C4-2B (cell line): ENCODE measurements at regions not wholly inside any gene's neighbourhood (a gene's known extent, or its start where the extent isn't known, plus 50 kb on each side); places are given as distances from the start of the nearest gene placed in this dataset.
"Not testable (repeated sequence)": the region's sequence is repeated elsewhere in the genome, so short reads cannot be mapped to it uniquely, and the experiment has no call there.

Experiments used
- H3K27ac ChIP-seq: fragments of 450-650 bp; 2 replicates; pipeline ENCODE4 v1.5.1; 2017
- ZFX ChIP-seq: fragments of 450-650 bp; IDR thresholded peaks from 2 replicates; pipeline ENCODE4 v1.6.1; 2017
- TF ChIP-seq, protein P1 (sequence below): fragments of 450-650 bp; conservative IDR thresholded peaks from 2 replicates; pipeline ENCODE4 v1.5.1; 2017; ENCODE audit warnings: mild to moderate bottlenecking

DNA sequence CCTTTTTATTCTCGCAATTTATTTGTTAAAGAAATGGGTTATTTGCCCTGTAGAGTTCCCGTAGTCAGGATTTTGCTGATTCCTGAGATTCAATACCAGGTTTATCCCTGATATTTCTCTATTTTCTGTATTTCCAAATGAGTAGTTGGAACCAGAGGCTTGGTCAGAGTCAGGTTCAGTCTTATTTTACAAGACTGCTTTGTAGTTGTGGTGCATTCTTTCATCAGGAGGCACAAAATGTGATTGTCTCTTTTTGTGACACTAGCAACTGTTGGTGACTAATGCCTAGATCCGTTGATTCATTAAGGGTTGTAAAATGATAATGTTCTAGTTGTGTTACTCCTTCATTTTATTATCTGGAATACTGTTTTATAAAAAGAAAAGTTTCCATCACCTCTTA, 95.5 kb upstream of the TPTE start:
- TF ChIP-seq ZFX = no peak
- TF ChIP-seq, protein P1, sequence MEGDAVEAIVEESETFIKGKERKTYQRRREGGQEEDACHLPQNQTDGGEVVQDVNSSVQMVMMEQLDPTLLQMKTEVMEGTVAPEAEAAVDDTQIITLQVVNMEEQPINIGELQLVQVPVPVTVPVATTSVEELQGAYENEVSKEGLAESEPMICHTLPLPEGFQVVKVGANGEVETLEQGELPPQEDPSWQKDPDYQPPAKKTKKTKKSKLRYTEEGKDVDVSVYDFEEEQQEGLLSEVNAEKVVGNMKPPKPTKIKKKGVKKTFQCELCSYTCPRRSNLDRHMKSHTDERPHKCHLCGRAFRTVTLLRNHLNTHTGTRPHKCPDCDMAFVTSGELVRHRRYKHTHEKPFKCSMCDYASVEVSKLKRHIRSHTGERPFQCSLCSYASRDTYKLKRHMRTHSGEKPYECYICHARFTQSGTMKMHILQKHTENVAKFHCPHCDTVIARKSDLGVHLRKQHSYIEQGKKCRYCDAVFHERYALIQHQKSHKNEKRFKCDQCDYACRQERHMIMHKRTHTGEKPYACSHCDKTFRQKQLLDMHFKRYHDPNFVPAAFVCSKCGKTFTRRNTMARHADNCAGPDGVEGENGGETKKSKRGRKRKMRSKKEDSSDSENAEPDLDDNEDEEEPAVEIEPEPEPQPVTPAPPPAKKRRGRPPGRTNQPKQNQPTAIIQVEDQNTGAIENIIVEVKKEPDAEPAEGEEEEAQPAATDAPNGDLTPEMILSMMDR = no peak
- no peak overlapping the region for H3K27ac ChIP-seq

DNA sequence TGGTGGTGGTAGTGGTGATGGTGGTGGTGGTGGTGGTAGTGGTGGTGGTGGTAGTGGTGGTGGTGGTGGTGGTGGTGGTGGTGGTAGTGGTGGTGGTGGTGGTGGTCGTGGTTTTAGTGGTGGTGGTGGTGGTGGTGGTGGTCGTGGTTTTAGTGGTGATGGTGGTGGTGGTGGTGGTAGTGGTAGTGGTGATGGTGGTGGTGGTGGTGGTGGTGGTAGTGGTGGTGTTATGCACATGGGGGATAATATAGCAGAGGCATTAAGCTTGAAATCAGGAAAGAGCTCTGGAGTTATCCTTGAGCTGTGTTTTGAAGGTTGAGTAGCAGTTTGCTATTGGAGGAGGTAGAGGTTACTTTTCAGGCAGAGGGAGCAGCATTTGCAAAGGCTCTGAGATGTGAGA, 94.6 kb upstream of the TPTE start:
- not testable (repeated sequence) for H3K27ac ChIP-seq

DNA sequence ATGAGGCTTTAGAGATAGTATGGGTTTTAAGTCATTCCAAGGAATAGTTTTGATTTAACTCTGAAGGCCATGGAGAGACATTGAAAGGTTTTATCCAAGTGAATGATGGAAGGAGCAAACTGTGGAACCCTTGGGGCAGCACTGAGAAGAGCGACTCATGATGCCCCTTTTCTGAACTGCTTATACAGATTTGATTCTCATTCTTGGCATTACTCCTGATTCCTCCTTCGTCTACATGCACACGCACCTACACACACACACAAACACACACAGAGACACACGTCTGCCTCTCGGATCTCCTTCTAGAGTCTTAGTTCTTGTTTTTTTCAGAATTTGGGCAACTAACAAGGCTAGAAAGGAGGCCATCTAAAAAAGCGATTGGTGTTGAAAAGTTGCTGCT, 94.1 kb upstream of the TPTE start:
- H3K27ac ChIP-seq = not testable (repeated sequence)

DNA sequence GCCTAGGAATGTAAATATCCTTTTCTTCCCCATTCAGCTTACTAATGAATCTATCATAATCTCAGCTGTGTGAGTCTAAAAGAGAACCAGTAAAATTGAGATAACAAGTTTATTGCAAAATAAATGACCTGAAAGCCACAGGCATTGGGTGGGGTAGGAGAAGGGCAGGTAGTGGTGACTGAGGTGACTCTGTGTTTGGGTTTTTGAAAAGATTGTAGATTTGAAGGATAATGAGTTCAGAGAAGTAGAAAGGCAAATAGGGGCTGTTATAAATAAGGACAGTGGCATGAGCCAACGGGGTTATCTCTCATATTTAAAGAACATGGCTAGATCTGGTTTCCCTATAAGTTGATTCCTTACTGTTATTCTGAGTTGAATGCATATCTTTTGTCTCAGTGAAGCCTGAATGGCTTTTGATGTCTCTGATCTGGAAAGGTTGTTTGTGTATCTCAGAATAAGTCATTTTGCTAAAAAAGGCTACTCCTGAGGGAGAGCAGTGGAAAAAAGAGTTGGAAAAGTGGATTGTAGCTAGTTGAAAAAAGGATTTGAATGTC, 92.3 kb upstream of the TPTE start:
- not testable (repeated sequence) for H3K27ac ChIP-seq

DNA sequence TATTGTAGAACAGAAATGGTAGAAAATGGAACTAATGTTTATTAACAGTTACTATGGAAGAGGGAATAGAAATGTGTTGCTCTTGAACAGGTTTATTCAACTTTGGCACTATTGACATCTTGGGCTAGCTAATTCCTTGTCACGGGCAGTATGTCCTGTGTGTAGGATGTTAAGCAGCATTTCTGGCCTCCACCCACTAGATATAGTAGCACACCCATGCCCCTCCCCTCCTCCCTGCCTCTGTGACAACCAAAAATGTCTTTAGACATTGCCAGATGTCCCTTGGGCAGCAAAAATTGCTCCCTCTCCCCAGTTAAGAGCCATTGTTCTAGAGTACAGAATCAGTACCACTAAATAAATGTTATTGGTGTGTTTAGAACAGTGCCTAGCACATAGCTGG, 91.4 kb upstream of the TPTE start:
- H3K27ac ChIP-seq = no peak overlapping the region
- TF ChIP-seq ZFX = no peak

DNA sequence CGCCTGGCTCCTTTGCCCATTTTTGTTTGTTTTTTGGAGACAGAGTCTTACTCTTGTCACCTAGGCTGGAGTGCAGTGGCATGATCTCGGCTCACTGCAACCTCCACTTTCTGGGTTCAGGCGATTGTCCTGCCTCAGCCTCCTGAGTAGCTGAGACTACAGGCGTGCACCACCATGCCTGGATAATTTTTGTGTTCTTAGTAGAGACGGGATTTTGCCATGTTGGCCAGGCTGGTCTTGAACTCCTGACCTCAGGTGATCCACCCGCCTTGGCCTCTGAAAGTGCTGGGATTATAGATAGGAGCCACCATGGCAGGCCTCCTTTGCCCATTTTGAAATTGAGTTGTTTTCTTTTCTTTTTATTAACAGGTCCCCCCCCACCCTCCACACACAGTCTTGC, 89.4 kb upstream of the TPTE start:
- H3K27ac ChIP-seq = not testable (repeated sequence)

DNA sequence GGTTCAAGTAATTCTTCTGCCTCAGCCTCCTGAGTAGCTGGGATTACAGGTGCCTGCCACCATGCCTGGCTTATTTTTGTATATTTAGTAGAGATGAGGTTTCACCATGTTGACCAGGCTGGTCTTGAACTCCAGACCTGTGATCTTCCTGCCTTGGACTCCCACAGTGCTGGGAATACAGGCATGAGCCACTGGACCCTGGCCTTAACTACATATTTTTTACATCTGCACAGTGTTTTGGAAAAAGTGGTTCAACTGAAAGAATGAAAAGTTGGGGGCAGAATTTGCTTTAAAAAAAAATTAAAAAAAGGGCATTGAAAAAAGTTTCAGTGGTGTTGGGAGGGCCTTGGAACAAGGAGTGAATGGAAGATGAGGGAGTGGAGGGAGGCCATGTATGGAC, 88.9 kb upstream of the TPTE start:
- not testable (repeated sequence) for H3K27ac ChIP-seq

DNA sequence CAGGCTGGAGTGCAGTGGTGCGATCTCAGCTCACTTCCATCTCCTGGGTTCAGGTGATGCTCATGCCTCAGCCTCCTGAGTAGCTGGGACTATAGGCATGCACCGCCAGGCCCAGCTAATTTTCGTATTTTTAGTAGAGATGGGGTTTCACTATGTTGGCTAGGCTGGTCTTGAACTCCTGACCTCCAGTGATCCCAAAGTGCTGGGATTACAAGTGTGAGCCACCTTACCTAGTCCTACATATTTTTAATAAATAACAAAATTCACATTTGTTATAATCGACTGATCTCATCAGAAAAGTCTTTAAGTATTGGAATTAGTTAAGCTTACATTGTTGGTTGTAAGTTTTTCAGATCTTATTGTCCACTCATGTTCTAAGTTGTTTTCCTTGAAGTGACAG, 83.4 kb upstream of the TPTE start:
- not testable (repeated sequence) for H3K27ac ChIP-seq

DNA sequence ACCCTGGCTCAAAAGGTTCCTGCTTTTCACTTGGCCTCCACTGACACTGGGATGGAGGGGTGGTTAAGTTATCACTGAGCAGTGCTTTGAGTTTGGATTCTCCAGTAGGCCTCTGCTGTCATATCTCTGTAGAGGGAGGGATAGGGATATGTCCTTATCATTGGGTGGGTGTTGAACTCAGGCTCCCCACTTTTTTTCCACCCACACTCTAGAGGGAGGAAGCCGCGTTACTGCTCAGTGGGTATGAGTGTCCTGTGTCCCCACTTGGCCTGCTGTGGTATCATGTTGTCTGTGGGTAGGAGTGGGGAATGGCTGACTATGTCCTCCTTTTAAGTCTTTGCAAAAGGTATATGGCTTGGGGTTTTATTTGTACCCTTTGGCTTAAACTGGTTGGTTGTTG, 80.7 kb upstream of the TPTE start:
- not testable (repeated sequence) for H3K27ac ChIP-seq

DNA sequence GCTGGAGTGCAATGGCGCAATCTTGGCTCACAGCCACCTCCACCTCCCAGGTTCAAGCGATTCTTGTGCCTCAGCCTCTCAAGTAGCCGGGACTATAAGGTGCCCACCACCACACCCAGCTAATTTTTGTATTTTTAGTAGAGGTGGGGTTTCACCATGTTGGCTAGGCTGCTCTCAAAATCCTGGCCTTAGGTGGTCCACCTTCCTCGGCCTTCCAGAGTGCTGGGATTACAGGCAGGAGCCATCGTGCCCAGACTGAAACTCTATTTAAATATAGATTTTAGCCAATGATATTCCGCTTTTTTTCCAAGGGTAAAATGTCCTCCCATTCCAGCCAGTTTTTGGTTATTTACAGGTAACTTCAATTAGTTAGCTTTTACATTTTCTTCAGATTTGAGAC, 79.4 kb upstream of the TPTE start:
- not testable (repeated sequence) for H3K27ac ChIP-seq

DNA sequence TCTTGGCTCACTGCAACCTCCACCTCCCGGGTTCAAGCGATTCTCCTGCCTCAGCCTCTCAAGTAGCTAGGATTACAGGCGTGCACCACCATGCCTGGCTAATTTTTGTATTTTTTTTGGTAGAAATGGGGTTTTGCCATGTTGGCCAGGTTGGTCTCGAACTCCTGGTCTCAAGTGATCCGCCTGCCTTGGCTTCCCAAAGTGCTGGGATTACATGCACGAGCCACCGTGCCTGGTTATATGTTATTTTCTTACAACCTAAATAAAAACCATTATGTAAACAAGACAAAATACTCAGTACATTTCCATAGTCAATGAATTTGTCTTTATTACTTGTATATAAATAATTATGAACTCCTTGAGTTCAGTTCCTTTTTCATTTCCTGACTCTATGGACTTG, 75.7 kb upstream of the TPTE start:
- H3K27ac ChIP-seq = not testable (repeated sequence)

DNA sequence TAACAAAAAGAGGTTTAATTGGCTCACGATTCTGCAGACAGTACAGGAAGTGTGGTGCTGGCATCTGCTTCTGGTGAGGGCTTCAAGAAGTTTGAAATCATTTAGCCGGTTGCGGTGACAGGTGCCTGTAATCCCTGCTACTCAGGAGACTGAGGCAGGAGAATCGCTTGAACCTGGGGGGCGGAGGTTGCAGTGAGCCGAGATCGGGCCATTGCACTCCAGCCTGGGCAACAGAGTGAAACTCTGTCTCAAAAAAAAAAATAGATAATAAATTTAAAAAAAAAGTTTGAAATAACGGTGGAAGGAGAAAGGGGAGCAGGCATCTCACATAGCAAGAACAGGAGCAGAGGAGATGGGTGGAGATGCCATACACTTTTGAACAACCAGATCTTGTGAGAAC, 71.9 kb upstream of the TPTE start:
- H3K27ac ChIP-seq = not testable (repeated sequence)

DNA sequence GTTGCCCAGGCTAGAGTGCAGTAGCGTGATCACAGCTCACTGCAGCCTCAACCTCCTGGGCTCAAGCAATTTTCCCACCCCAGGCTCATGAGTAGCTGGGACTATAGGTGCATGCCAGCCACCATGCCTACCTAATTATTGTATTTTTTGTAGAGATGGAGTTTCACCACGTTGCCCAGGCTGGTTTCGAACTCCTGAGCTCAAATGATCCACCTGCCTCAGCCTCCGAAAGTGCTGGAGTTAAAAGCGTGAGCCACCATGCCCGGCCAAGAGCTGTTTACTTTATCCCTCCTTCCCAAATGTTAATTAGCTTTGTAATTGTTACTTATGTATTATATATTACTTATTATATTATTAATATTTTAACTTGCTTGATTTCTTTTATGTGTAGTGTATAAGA, 70.1 kb upstream of the TPTE start:
- not testable (repeated sequence) for H3K27ac ChIP-seq

DNA sequence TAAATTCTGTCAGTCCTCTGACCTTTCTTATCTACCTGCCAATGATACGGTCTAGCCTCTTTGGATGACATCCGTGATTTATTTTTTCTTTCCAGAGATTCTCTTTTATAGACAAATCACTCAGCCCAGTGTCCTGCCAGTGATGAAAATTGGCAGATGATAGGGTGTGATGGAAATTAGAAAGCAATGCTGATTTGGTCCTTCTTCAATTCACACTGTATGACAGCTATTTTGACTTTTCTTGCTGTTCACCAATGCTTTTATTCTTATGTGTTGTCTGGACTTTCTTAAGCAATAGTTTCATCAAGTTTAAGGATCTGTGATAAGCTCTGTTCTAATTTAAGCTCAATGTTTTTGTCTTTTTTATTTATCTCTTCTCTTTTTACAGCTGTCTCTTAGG, 63.6 kb upstream of the TPTE start:
- not testable (repeated sequence) for H3K27ac ChIP-seq

DNA sequence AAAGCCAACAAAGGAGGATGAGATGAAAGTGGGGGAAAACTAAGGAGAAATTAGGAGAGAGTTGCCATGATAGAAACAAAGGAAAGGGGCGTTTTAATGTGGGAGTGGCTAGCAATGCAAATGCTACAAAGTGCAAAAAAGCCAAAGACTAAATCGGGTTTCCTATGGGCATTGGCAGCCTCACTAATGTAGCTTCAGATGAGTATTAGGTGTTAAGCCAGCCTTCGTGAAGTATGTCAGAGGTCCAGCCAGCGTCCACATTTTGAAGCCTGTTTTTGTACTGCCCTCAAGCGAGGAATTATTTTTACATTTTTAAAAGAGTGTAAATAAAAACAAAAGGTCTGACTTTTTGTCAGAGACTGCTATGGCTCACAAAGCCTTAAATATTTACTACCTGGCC, 60.4 kb upstream of the TPTE start:
- not testable (repeated sequence) for H3K27ac ChIP-seq

DNA sequence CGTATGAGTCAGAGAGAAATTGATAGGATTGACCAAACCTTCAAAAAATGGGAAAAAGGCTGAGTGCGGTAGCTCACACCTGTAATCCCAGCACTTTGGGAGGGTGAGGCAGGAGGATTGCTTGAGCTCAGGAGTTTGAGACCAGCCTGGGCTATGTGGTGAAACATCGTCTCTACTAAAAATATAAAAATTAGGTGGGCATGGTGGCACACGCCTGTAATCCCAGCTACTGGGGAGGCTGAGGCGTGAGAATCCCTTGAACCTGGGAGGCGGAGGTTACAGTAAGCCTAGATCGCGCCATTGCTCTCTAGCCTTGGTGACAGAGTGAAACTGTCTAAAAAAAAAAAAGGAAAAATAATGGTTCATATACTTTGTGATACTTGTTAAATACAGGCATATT, 59.9 kb upstream of the TPTE start:
- H3K27ac ChIP-seq = not testable (repeated sequence)

DNA sequence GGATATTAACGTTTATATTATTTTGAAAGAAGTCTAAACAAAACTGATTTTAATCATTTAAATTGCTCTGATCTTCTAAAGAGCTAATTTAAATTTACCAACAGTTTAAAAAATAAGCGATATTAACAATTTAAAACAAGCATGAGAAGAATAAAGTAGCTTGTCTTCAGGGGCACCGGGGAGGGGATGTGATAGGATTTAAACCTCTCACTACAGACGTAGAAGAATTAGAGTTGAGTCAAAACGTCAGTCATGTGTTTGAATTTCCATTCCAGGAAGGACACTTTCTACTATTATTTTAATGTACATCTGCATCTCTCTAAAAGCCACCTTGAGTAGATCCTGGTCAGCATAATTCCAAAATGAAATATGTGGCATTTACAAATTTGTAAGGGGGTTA, 58.2 kb upstream of the TPTE start:
- TF ChIP-seq, protein P1 = no peak
- TF ChIP-seq ZFX = no peak

More for the DNA sequence above, 58.2 kb upstream of the TPTE start:
- no peak overlapping the region for H3K27ac ChIP-seq
